ENCODE measurements at regions not wholly inside any gene's neighbourhood (a gene's known extent, or its start where the extent isn't known, plus 50 kb on each side); places are given as distances from the start of the nearest gene placed in this dataset.

GRCh38 chr18:25630682-25631081 is 278.7 kb upstream of the ZNF521 start:
- no peak for DNase-seq

DNA sequence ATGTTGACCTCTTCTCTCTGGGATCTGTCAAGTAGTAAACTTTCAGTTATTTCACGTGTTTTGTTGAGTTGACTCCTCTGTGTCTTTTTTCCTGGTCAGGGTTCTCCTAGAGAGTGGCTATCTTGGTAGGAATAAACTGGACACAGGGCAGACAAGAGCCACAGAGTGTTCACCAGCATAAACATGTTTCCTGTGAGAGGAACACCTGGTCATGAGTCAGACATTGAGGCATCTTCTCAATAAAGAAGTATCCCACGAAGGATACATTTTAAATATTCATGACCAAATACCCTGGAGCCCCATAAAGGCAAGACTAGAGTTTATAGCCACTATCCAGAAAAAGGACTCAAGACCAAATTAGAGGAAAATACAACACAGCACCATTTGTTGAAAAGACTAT is 269.7 kb upstream of the ZNF521 start:
- no peak for DNase-seq

- DNase-seq = no peak
These were observed 269.2 kb upstream of the ZNF521 start for GRCh38 chr18:25621144-25621543.

GRCh38 chr18:25614168-25614567 is 262.2 kb upstream of the ZNF521 start:
- no peak for DNase-seq

DNA sequence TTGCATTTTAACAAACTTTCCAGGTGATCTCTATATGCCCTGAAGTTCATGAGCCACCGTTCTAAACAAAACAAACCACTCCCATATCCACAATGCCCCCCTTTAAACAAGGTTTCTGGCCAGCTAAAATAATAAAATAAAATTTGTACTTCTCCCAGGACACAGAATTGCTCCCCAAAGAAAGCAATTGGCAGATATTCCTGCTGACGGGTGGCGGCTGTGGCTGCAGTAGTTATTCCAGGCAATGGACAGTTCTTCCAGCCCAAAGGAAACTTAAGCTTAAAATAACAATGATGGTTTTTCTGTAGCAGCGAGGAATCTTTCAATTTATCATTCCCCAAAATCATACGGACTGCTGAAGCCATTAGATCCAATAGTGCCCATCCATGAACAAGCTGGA is 260.5 kb upstream of the ZNF521 start:
- DNase-seq = no peak

- no peak for DNase-seq
These were observed 256.1 kb upstream of the ZNF521 start for GRCh38 chr18:25608091-25608490.

GRCh38 chr18:25604894-25605597 is 253.1 kb upstream of the ZNF521 start:
- no peak for DNase-seq

GRCh38 chr18:25604196-25604893 is 252.4 kb upstream of the ZNF521 start:
- peak in 1 of 2 experiments; percentile 13 for DNase-seq

- no peak for DNase-seq
These were observed 247.5 kb upstream of the ZNF521 start for GRCh38 chr18:25599443-25599842.

DNA sequence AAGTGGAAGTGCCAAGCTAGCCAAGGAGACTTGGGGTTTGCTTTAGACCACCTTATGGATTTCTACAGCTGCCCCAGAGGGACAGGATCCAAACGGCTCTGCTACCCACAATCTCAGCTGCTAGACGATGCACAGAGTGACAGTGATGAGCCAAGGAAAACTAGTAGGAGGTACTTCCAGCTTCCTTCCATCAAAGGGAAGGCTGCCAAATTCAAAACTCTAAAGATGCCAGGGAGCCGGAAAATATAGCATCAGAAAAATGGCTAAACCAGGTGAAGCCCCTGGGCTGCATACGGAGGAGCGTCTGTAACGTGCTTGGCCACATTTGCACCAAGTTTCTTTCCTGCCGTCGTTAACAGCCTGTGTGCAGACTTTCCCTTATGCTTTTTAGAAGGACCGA is 245.5 kb upstream of the ZNF521 start:
- DNase-seq = no peak

DNA sequence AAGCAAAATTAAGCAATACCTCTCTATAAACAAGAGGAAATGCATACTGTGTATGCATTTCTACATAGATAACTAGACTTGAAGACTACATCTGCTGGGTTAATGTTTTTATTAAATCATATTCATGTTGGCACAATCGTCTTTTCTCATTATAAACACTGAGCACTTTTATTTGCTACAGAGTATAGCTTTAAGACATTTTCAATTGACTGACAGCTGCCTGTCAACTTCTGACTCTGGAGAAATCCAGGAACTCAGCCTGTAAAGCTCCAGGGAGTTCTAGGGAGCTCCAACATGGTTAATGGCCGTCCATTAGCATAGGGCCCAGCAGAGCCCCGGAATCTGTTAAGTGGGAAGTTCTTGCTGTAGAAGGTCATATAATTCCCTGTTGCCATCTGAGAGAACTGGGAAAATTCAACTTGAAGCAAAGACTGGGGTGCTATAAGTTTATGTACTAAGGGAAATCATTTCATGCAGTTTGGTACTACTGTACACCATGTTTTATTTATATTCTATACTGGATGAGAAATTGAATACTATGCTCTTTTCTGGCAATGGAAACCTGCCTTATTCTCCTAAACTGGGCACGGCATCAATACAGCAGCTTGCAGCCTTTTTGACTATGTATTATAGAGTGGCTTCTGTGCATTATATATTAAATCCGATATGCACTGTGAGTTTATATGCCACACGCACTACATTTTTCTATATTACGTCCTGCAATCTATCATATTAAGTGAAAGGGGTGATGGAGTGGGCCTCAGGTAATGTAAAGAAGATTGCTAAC is 243.5 kb upstream of the ZNF521 start:
- no peak for DNase-seq

DNA sequence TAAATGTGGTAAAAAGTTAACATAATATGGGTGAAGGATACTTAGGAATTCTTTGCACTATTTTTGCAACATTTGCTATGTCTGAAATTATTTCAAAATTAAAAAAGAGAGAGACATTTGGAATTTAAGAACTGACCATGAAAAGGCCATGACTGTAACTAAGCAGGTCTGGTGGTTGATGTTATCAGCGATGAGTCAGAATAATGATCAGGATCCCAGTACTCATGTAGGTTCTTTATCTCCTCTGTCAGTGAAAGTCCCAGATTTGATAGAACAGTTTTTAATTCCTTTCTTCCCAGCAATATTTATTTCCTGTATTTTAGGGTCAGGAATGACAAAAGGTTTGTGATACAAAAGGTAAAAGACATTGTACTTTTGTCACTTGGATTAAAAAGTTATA is 242.4 kb upstream of the ZNF521 start:
- no peak for DNase-seq

DNA sequence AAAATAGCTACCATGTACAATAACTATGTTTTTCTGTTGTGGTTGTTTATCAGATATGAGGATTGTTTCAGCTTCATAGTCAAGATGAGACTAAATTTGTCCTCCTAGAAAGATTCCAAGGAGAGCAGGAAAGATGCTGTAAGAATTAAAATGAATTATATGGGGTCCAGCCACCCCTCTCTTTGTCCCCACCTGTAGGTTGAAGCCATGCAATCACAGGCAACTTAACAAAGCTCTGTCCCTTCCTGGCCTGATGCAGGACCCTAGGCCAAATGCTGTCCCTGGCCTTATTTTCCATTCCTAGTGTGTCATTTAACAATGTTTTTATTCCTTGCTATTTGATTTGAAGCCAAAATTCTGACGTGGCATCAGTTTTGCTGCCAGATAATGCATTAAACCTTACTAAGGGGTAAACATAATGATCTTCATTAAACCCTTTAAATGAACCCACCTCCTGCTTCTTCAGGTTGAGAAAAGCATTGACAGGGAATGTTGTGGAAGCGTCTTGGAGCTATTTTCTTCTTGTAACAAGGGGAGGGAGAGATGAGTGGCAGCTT is 240.9 kb upstream of the ZNF521 start:
- DNase-seq = no peak

DNA sequence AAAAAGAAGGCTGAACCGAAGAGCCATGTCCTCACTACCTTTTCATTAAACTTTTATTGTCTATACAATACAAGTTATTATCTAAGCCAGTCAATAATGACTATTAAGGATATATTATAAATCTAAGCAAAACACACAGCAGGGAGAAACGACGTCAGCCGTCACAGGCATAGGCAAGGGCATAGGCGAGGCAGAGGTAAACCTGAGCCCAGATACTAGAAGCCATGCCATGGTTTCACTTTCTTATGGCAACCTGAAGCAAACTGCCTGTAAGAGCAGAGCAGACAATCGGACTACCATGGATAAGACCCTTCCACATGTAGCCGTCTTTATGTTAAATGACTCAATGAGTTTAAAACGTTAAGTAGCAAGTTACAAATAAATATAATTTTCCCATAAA is 238.5 kb upstream of the ZNF521 start:
- no peak for DNase-seq

DNA sequence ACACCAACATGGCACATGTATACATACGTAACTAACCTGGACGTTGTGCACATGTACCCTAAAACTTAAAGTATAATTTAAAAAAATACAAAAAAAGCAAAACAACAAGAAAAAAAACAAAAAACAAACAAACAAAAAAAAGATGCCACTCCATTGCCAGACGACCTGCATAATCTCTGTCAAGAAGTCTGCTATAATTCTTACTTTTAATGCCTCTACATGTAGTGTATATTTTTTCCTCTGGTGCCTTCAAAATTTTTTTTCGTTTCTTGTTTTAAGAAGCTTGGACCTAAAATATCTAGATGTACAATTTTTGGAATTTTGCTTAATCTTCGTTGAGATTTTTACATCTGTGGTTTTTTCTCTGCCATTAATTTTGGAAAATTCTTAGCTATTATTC is 235.6 kb upstream of the ZNF521 start:
- no peak for DNase-seq

DNA sequence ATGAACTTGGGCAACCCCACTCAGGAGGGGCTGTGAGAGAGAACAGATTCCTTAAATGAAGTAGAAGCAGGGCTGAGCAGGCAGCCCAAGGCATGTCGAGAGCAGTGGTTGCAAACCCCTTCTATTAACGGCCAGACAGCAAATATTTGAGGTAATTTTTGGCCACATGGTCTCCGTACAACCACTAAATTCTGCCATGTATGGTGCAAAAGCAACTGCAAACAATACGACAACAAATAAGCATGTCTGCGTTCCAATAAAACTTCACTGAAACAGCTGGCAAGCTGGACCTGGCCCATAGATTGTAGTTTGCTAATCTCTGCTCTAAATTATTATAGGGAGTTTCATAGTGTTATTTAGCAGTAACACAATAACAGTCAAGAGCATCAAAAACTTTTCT is 217.0 kb upstream of the ZNF521 start:
- no peak for DNase-seq

DNA sequence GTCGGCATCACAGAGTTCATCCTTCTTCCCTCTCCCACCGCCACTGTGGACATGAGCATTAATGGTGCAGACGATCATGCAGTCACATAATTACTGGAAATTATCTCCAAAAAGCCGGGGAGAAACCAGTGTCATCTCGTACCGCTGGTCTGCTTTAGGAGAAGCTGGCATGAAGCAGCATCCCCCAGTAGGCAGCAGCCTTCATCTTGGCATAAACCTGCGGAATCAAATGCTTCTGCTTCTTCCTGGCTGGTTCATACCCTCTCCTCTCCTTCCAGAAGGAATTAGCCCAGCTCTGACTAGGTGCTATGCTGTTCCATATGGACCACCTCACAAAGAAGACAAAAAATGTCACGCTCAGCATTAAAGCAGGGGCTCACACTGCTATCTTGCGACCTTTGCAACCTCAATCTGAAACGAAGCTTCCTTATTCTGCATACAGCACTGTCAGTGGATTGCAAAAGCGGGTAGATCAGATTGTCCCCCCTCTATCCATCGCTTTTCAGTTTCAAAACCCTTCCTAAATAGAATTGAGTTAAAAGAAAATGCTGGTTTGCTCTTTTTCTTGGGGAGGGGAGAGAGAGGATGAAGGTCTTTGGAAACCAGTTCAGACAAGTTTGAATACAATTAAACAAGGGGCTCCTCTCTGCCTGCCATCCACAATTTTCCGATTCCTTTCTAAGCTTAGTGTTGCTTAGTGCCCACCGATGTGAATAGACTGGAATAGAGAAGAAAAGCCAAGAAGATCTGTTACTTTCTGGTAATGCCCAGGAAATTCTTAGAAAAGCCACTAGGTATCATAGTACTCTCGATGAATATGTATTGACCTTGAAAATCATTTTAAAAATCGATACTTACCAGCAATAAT is 212.1 kb upstream of the ZNF521 start:
- no peak for DNase-seq

DNA sequence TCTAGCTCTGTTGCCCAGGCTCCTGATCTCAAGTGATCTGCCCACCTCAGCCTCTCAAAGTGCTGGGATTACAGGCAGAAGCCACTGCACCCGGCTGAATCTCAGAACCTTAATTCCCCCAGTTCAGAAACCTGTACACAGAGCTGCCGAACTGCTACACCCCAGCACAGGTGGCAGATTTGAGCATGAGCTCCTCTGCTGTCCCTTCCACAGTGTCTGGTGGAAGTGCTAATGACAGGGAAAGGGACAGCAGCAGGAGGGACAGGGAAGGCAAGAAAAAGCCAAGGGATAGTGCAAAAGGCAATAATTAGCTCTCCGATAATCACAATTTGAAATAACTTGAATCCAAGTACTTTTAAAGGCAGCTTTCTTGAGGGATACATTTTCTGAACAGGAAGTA is 211.4 kb upstream of the ZNF521 start:
- DNase-seq = no peak

DNA sequence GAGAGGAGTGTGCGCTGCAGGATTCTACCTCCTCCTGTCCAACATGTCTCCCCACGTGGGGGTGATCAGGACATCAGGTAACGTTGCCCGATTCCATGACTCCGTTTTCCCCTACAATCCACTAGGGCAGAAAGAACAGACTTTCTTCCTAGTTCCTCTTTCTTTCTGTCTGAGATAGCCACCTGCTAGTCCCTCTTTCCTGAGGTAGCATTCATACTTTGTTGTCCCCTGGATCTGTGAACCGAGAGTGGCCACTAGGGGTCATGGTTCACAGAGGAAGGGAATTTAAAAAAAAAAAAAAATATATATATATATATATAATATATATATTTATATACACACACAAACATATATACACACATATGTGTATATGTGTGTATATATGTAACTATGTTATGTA is 210.0 kb upstream of the ZNF521 start:
- peak in 1 of 2 experiments; percentile 16 for DNase-seq

DNA sequence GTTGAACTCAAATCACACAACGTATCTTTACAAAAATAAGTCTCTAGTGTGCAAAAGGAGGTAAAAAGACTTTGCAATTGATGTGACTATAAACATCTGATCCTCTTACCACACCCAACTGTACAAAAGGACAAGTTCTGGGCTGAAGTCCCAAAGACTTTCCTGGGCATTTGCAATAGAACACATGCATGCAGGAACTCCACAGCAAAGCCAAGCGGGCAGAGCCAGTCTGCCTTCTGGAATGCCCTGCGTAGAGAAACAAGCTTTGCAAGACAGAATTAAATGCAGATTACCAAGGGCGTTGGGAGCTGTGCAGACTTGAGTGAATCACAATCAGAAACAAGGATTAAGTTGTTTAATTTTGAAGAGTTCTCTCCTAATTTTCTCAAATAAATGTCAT is 208.4 kb upstream of the ZNF521 start:
- no peak for DNase-seq

- DNase-seq = no peak
These were observed 205.0 kb upstream of the ZNF521 start for GRCh38 chr18:25557011-25557410.

GRCh38 chr18:25553631-25554263 is 201.8 kb upstream of the ZNF521 start:
- no peak for DNase-seq
